GM13976 (cell line): ENCODE measurements at regions not wholly inside any gene's neighbourhood (a gene's known extent, or its start where the extent isn't known, plus 50 kb on each side); places are given as distances from the start of the nearest gene placed in this dataset.
"Not testable (repeated sequence)": the region's sequence is repeated elsewhere in the genome, so short reads cannot be mapped to it uniquely, and the experiment has no call there.

Experiments used
- DNase-seq: peaks from one replicate; pipeline ENCODE4 v3.0.0; 2012; ENCODE audit warnings: low spot score
- CTCF ChIP-seq: IDR thresholded peaks from 2 replicates; pipeline ENCODE4 v1.5.1; 2012; ENCODE audit warnings: borderline replicate concordance, mild to moderate bottlenecking; ENCODE audit not compliant: insufficient read depth; ENCODE audit errors: extremely low read depth, missing control alignments, control extremely low read depth
- in situ Hi-C: fragments of 300-500 bp; cut with MboI; formaldehyde crosslinking; loops from one replicate; pipeline ENCODE4 v1.12.0; 2022; ENCODE audit warnings: low sequenced_read_pairs, mixed read lengths, inconsistent platforms; ENCODE audit not compliant: unreplicated experiment

- DNase-seq: peak; percentile 76
- TF ChIP-seq CTCF: no peak
- in situ Hi-C loops: no loop called here
These were observed 1467.1 kb downstream of the FOXD4L5 start for GRCh38 chr9:63817622-63818518.

GRCh38 chr9:63816751-63817621 is 1468.0 kb downstream of the FOXD4L5 start:
- TF ChIP-seq CTCF: no peak
- peak; percentile 86 for DNase-seq
- in situ Hi-C loops: no loop called here

- in situ Hi-C loops: not testable (repeated sequence)
- peak; percentile 10 for DNase-seq
These were observed 1469.9 kb downstream of the FOXD4L5 start for GRCh38 chr9:63814970-63815669.

GRCh38 chr9:63813391-63814021 is 1471.5 kb downstream of the FOXD4L5 start:
- in situ Hi-C loops: not testable (repeated sequence)
- DNase-seq: peak; percentile 7

GRCh38 chr9:63812822-63813221 is 1472.2 kb downstream of the FOXD4L5 start:
- in situ Hi-C loops, DNase-seq: not testable (repeated sequence)

GRCh38 chr9:63804205-63804604 is 1480.8 kb downstream of the FOXD4L5 start:
- DNase-seq: not testable (repeated sequence)

GRCh38 chr9:63794081-63794685 is 1490.8 kb downstream of the FOXD4L5 start:
- in situ Hi-C loops, DNase-seq: not testable (repeated sequence)

More at GRCh38 chr9:63804205-63804604, 1480.8 kb downstream of the FOXD4L5 start:
- in situ Hi-C loops: not testable (repeated sequence)

- in situ Hi-C loops: not testable (repeated sequence)
These were observed 1497.6 kb downstream of the FOXD4L5 start for GRCh38 chr9:63787454-63787853.

GRCh38 chr9:63785059-63785458 is 1500.0 kb downstream of the FOXD4L5 start:
- DNase-seq, in situ Hi-C loops: not testable (repeated sequence)

More at GRCh38 chr9:63787454-63787853, 1497.6 kb downstream of the FOXD4L5 start:
- not testable (repeated sequence) for DNase-seq

GRCh38 chr9:63784421-63784820 is 1500.6 kb downstream of the FOXD4L5 start:
- in situ Hi-C loops, DNase-seq: not testable (repeated sequence)

- in situ Hi-C loops: not testable (repeated sequence)
- DNase-seq: peak; percentile 6
These were observed 1503.1 kb downstream of the FOXD4L5 start for GRCh38 chr9:63781817-63782439.

GRCh38 chr9:63781390-63781789 is 1503.6 kb downstream of the FOXD4L5 start:
- DNase-seq, in situ Hi-C loops: not testable (repeated sequence)

- in situ Hi-C loops, DNase-seq: not testable (repeated sequence)
These were observed 1508.8 kb downstream of the FOXD4L5 start for GRCh38 chr9:63776220-63776619.

GRCh38 chr9:63775092-63775426 is 1510.0 kb downstream of the FOXD4L5 start:
- DNase-seq, in situ Hi-C loops: not testable (repeated sequence)
